CD4-positive, alpha-beta T cell treated with Interleukin-10 for 1 hour (primary cell): ENCODE measurements at regions not wholly inside any gene's neighbourhood (a gene's known extent, or its start where the extent isn't known, plus 50 kb on each side); places are given as distances from the start of the nearest gene placed in this dataset.

Experiments used
- DNase-seq: peaks from one replicate; pipeline ENCODE4 v3.0.0-alpha.2; 2020

DNA sequence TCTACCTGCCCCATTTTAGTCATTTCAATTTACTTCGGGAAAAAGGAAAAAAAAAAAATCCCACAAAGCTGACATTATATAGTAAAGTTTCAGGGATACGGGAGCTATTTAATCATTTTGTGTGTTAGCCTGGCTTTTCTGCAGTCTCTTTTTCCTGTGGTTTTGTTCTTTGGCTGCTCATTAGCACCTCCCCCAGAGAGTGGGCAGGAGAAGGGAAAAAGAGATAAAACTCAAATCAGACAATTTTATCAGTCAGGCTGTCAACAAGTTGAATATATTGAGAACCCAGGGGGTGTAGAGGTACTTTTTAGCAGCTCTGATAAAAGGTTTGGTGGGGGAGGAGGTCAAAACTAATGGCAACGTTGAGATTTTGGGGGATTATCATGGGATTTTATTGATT lies 559.0 kb upstream of the PSMD7 start:
- no peak for DNase-seq

DNA sequence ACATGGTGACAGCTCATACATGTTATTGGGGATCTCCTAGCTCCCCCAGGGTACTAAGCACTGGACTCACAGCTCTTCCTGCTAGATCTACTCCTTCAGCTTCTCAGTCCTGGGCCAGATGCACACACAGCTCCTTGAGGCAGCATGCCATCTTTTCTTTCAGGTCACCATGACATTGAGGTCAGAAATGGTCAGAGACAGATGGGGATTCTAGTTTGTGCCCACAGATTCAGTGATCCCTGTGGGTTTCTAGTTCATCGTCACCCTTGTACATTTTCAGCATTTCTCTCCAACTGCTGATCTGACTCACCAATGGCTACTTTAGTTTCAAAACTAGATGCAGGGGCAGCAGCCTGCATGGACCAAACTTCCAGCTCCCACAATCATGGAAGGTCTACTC lies 560.7 kb upstream of the PSMD7 start:
- DNase-seq = no peak

- DNase-seq = no peak
Observed at GRCh38 chr16:73735018-73735417, 561.6 kb upstream of the PSMD7 start.

DNA sequence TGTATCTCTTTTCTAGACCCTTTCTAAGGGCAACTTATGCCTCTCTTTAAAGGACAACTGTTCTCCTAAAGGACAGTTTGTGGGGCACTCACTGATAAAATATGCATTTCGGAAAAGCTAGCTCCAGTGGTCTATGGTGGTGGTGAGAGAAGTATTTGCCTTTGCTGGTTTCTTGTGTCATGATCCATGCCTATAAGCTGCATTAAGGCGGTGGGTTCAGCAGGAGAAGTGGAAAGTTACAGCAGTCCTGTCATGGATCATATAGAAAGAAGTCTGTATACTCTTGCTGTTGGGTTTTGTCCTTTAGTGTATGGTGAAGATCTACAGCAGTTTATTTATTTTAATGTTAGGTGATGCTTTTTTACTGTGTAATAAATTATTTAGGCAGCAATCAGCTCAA lies 563.9 kb upstream of the PSMD7 start:
- DNase-seq = no peak

DNA sequence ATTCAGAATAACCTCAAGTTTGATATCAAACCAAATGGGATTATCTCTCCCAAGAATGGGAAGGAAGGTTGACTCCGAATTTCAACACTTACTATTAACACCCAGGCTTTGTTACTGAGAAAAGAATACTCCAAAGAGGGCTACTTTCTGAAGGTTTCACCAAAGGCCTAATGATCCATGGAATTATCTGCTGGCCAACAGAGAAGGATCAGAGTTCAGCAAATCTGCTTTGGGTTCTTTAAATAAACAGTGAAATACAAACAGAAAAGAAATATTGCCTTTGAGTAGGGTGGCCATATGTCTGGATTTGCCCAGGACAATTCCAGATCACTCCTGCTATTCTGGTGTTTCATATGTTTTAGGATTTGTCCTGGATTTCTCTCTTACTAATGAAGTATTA lies 564.5 kb upstream of the PSMD7 start:
- no peak for DNase-seq

DNA sequence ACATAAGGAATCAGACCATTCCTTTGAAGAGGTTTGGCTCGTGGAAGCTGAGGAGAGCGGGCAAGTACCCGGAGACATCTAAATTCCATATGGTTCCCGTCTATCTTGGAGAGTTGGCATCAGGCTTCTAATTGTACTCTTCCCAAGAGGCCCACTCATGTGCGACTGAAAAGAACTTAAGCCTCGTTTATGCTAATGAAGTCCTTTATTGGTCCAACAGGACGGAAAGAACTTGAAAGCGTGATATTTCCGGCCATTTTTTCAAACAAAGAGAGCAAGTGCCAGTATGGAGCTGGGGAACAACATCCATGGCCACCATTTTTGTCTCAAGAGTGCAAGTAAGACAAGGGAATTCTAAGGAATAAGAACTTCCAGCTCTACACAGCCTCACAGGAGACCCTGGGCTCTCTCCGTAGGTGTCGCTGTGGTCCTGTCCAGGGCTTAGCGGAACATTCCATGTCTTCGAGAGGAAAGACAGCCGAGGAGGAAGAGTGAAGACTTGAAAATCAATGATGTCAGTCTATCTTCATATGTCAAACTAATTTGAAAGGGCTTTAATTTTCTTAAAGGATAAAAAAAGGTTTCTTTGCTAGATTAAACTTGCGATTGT lies 566.0 kb upstream of the PSMD7 start:
- DNase-seq = no peak

GRCh38 chr16:73725156-73725555 lies 571.5 kb upstream of the PSMD7 start:
- DNase-seq = no peak

DNA sequence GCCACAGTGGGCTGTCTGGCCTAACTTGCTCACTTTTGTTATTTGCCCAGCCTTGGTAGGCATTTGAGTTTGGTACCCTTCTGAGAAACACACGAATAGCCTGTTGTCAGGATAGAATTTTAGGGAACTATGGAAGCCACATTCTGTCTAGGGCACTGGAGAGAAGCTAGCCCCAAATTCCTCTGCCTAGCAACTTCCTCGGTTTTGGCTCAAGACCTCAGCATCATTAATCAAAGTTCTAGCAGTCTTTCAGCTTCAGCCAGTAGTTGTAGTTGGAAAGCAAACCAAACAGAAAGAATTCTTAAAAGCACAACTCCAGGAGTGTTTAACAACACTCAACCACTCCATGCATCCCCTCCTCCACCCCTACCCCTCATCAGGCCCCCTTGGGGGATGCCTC lies 572.1 kb upstream of the PSMD7 start:
- no peak for DNase-seq

GRCh38 chr16:73717266-73717974 lies 579.2 kb upstream of the PSMD7 start:
- no peak for DNase-seq

GRCh38 chr16:73714976-73715375 lies 581.6 kb upstream of the PSMD7 start:
- no peak for DNase-seq

GRCh38 chr16:73713778-73714495 lies 582.7 kb upstream of the PSMD7 start:
- DNase-seq = no peak

- DNase-seq = no peak
Observed at GRCh38 chr16:73713251-73713650, 583.4 kb upstream of the PSMD7 start.

GRCh38 chr16:73711406-73712080 lies 585.1 kb upstream of the PSMD7 start:
- no peak for DNase-seq

DNA sequence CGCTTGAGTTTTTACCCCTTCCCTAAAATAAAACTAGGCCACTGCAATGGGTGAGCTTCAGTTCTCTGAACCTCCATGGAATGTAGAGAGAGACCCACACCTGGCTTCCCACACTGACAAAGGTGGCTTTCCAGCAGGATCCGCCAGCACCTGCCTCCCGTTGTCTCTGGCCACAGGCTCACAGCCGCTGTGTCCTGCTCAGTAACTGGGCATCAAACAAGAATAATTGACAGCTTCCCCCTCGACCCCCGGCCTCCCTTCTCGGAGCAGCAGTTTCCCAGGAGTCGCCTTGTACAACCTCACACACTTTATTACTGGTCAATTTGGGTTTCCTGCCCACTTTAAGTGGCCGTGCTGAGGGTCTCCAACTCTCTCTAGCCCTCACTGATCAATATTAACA lies 586.1 kb upstream of the PSMD7 start:
- no peak for DNase-seq

DNA sequence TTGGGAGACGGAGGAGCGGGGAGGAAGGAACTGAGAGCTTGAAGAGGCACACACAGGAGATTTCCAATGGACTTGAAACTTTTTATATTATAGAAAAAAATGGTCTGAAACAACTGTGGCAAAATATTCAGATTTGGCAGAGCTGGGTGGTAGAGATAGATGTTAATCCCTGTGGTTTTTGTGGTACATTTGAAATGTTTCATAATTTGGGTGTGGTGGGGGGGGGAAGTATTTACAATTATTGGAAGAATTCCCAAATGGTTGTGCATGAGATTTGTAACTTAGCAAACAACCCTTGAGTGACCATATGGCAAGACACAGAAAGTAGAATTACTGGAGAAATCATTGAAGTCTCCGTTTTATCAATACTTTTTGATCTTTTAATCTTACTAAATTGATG lies 588.8 kb upstream of the PSMD7 start:
- no peak for DNase-seq

DNA sequence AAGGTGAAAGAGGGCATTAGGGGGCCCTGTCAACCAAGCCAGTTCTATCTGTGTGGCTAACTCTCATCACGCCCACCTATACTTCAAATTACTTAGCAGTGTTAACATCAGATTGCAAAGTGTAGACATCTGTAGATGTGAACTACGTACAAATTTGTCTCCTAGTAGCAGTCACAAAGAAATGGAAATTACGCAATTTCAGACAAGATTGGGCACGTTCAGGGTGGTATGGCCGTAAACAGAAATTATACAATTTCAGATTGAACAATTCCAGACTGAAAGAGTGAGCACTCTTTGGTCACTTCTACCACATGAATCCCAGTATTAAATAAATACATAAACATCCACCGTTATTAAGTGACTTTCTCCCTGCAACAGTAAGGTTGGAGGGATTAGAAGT lies 592.7 kb upstream of the PSMD7 start:
- no peak for DNase-seq

DNA sequence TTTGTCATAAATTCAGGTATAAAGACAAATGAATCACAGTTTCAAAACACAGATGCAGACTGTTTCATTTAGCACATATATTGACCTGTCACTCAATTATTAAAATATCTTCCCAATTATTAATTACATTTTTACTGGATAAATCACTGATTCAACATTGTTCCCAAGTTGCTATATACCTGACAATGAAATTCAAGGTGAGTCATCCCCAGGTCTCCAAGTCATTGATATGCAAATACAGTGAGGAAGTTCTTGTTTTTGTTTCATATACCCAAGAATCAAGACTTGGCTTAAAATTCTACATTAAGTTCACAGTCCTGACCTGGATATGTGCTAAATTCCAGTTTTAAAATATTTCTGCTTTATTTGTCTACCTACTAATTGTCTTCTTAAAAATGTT lies 599.3 kb upstream of the PSMD7 start:
- no peak for DNase-seq

DNA sequence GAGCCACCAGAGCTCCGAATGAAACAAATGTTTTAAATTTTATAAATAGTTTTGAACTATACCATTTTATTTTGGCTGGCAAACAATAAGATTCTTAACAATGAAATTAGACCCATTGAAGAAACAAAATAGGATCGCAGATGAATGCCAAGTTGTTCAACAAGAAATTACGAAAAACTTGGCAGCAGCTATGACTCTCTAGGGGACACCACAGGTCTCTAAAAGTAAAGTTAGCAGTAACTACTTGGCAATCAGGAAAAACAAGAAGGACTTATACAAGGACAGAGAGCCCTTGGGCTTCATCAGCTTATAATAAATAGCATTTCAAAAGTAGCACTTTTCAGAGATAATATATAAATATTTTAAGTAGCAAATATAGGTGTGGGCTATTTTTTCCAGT lies 603.8 kb upstream of the PSMD7 start:
- DNase-seq = no peak

GRCh38 chr16:73683804-73684203 lies 612.8 kb upstream of the PSMD7 start:
- DNase-seq = no peak

DNA sequence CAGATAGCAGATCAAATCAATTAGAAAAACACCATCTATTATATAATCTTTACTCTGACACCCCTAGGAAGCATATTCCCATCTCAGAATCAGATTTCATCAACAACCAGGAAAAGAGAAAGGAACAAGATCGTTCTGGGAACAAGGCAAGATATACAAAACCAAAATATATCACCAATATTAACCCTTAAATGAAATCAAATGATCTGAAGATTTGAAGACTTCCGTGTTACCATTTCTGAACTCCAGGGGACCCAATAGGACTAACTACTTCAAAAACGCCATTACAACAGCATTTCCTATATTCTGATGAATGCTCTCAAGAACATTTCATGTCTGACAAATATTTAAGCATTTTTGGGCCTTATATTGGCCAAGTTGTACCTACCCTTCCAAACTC lies 624.2 kb upstream of the ZFHX3 start:
- DNase-seq = no peak

DNA sequence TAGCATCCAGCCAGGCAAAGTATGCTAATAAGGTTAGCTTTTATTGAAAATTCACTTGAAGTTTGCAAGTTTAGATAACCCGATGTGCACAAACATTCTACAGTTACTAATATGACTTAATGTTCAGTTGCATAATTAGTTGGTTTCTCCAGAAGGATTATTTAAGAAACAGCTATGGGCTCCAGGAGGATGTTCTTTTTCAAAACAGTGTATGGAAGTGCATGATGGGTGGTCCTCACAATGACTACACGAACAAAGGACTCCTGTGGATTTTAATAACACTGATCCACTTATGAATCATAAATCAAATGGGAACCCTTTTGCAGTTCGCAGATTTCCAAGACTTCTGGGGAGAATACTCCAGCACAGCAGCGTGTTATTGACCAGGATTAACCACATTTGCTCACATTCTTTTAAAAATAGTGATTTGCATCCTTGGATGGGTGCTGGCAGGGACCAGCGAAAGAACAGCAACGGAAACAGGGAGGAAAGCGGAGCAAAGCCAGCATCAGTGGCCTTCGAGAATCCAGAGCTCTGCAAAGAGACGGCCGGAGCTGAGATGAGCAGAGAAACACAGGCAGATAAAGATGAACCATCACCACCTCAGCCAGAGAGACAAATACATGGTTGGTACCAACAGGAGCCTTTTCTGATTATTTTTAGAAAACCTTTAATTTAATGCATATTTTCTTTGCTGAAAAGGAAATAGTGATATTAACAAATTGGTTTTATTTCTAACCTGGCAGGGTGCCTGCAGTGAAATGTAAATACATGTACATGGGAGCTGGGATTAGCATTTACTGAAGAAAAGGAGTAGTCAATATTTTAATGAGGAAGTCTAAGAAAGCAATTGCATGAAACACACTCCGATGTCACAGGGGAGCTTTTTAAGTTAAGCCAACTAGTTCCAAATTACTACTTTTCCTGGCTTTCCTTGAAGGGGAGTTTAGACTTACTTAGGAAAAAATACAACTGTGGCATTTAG lies 623.2 kb upstream of the ZFHX3 start:
- no peak for DNase-seq

DNA sequence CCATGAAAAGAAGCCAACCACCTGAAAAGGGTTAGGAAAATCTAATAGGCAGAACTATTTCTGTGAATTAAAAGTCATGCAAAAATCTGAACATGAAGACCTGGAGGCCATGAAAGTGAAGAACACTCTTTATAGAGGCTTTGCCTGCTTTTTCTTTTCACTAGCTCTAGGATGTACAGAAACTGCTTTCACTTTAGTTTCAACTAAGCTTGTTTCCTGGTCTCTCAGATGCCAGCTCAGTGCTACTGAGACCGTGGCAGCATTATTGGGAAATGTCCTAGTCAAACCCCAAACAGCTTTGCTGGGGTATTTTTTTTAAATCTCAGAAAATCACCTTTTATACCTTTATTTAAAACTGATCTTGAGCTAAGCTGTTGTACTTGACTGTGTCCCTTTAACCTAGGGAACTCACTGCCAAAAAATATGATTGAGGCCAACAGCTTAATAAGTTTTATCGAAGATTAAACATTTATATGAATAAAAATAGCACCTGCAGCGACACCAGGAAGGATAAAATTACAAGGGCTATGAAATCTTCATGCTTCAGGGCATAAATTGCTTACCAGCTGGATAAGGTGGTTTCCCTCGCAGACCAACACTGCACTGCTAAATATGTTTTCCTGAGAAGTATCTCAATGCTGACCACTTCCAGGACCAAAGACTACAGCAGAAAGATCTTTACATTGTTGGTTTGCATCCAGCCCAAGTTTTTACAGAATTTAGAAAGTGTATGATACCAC lies 621.8 kb upstream of the ZFHX3 start:
- no peak for DNase-seq
